Loucy (cell line): ENCODE measurements at regions not wholly inside any gene's neighbourhood (a gene's known extent, or its start where the extent isn't known, plus 50 kb on each side); places are given as distances from the start of the nearest gene placed in this dataset.

Experiments used
- H2AFZ ChIP-seq: fragments of 200-600 bp; sonication (generic); 2 replicates; pipeline ENCODE4 v1.6.0; 2016; ENCODE audit warnings: antibody characterized with exemption, mild to moderate bottlenecking, low read length, moderate library complexity
- H3F3A ChIP-seq: fragments of 200-600 bp; 2 replicates; pipeline ENCODE4 v1.6.0; 2016; ENCODE audit warnings: antibody characterized with exemption, low read depth, mild to moderate bottlenecking
- H3K27me3 ChIP-seq: fragments of 200-600 bp; sonication (generic); 2 replicates; pipeline ENCODE4 v1.6.1; 2014; ENCODE audit warnings: low read length, mild to moderate bottlenecking; ENCODE audit not compliant: insufficient read depth, poor library complexity, severe bottlenecking
- H3K36me3 ChIP-seq: fragments of 200-600 bp; sonication (generic); 2 replicates; pipeline ENCODE4 v1.6.1; 2016; ENCODE audit warnings: low read length; ENCODE audit not compliant: insufficient read depth
- H3K4me1 ChIP-seq: fragments of 200-600 bp; sonication (generic); 2 replicates; pipeline ENCODE4 v1.5.1; 2014; ENCODE audit warnings: low read length, mild to moderate bottlenecking; ENCODE audit not compliant: insufficient read depth, poor library complexity, severe bottlenecking
- H3K4me2 ChIP-seq: fragments of 200-600 bp; sonication (generic); 2 replicates; pipeline ENCODE4 v1.6.0; 2014; ENCODE audit warnings: antibody characterized with exemption, low read length, low read depth, mild to moderate bottlenecking; ENCODE audit not compliant: poor library complexity, severe bottlenecking
- H3K4me3 ChIP-seq: fragments of 200-600 bp; sonication (generic); 2 replicates; pipeline ENCODE4 v1.5.1; 2014; ENCODE audit warnings: low read length, mild to moderate bottlenecking, mixed read lengths; ENCODE audit not compliant: poor library complexity, severe bottlenecking
- H3K79me2 ChIP-seq: fragments of 200-600 bp; sonication (generic); 2 replicates; pipeline ENCODE4 v1.6.1; 2014; ENCODE audit warnings: low read length; ENCODE audit not compliant: insufficient read depth
- H3K9ac ChIP-seq: fragments of 200-600 bp; sonication (generic); 2 replicates; pipeline ENCODE4 v1.6.0; 2014; ENCODE audit warnings: mild to moderate bottlenecking, low read depth, low read length, moderate library complexity; ENCODE audit not compliant: poor library complexity, severe bottlenecking
- H3K9me2 ChIP-seq: fragments of 200-600 bp; sonication (generic); replicated peaks from 2 replicates; pipeline ENCODE4 v1.6.1; 2016; ENCODE audit warnings: low read depth, low read length, mixed read lengths
- H3K9me3 ChIP-seq: fragments of 200-600 bp; sonication (generic); 2 replicates; pipeline ENCODE4 v1.6.1; 2014; ENCODE audit warnings: mild to moderate bottlenecking, antibody characterized with exemption, low read length, low read depth; ENCODE audit not compliant: insufficient read depth
- H4K20me1 ChIP-seq: fragments of 200-600 bp; sonication (generic); 2 replicates; pipeline ENCODE4 v1.6.0; 2014; ENCODE audit warnings: antibody characterized with exemption, low read length, mild to moderate bottlenecking; ENCODE audit not compliant: insufficient read depth, poor library complexity, severe bottlenecking
- EZH2phosphoT487 ChIP-seq: fragments of 200-600 bp; IDR thresholded peaks from 2 replicates; pipeline ENCODE4 v1.6.1; 2018; ENCODE audit warnings: antibody characterized with exemption, mild to moderate bottlenecking, moderate library complexity, borderline replicate concordance
- TF ChIP-seq, protein P1 (sequence below): fragments of 200-600 bp; sonication (generic); conservative IDR thresholded peaks from 2 replicates; pipeline ENCODE4 v1.5.1; 2014; ENCODE audit warnings: mild to moderate bottlenecking, antibody characterized with exemption, low read length

GRCh38 chr13:100933841-100934240, 259.2 kb upstream of the TMTC4 start:
- no peak overlapping the region for H3K4me3 ChIP-seq
- H3K36me3 ChIP-seq = no peaks in the 10 kb centered on the region
- no peaks in the 10 kb centered on the region for H3F3A ChIP-seq
- no peaks in the 10 kb centered on the region for H3K4me1 ChIP-seq
- H3K9me3 ChIP-seq = no peaks in the 10 kb centered on the region
- no peak overlapping the region for H2AFZ ChIP-seq
- no peaks in the 10 kb centered on the region for H4K20me1 ChIP-seq
- H3K9me2 ChIP-seq = no peaks in the 10 kb centered on the region
- TF ChIP-seq, protein P1, sequence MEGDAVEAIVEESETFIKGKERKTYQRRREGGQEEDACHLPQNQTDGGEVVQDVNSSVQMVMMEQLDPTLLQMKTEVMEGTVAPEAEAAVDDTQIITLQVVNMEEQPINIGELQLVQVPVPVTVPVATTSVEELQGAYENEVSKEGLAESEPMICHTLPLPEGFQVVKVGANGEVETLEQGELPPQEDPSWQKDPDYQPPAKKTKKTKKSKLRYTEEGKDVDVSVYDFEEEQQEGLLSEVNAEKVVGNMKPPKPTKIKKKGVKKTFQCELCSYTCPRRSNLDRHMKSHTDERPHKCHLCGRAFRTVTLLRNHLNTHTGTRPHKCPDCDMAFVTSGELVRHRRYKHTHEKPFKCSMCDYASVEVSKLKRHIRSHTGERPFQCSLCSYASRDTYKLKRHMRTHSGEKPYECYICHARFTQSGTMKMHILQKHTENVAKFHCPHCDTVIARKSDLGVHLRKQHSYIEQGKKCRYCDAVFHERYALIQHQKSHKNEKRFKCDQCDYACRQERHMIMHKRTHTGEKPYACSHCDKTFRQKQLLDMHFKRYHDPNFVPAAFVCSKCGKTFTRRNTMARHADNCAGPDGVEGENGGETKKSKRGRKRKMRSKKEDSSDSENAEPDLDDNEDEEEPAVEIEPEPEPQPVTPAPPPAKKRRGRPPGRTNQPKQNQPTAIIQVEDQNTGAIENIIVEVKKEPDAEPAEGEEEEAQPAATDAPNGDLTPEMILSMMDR = no peak
- no peak for TF ChIP-seq EZH2phosphoT487
- no peak overlapping the region for H3K9ac ChIP-seq
- H3K27me3 ChIP-seq = no peaks in the 10 kb centered on the region
- H3K4me2 ChIP-seq = no peak overlapping the region
- no peaks in the 10 kb centered on the region for H3K79me2 ChIP-seq

DNA sequence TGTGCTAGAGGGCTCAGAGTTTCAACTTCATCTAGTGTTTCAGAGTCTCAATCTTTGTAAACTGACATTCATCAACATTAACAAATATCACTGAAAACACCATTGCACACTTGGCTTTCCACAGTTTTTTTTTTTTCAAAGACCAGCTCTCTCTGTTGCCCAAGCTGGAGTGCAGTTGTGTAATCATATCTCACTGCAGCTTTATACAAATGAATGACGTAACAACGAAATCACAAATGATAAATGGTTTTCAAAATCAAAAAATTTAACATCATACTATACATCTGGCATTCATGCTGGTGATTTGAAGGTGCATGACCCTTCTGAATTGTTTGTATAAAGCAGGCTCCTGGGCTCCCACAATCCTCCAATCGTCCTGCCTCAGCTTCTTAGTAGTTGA, 248.0 kb upstream of the TMTC4 start:
- Histone ChIP-seq H4K20me1 (no peaks in the 10 kb centered on the region), H3K27me3 (no peaks in the 10 kb centered on the region), H3K4me2 (no peak overlapping the region), H3K9me3 (no peaks in the 10 kb centered on the region), H3K36me3 (no peaks in the 10 kb centered on the region), H3K9ac (no peak overlapping the region), H3K4me3 (no peak overlapping the region), H3K4me1 (no peaks in the 10 kb centered on the region), H3F3A (no peaks in the 10 kb centered on the region), H3K9me2 (no peaks in the 10 kb centered on the region), H2AFZ (no peak overlapping the region), H3K79me2 (no peaks in the 10 kb centered on the region)
- no peak for TF ChIP-seq EZH2phosphoT487
- TF ChIP-seq, protein P1 = no peak

DNA sequence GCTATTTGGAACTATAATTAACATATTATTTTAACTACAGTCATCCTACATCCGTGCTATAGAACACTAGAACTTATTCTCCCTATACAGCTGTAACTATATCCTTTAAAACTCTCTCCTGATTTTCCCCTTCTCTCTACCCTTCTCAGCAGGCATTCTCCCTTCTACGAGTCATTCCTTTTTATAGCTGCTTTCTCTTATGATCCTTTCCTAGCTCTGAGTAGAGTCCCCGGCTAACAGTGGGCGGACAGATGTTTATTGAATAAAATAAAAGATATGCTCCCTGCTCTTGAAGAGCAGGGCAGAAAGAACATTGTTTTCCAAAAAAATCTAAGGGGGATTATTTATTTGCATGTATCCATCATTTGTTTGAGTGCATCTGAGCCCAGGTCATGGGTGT, 246.5 kb upstream of the TMTC4 start:
- H3K4me2 ChIP-seq = no peak overlapping the region
- no peaks in the 10 kb centered on the region for H3F3A ChIP-seq
- no peaks in the 10 kb centered on the region for H3K27me3 ChIP-seq

More for the DNA sequence above, 246.5 kb upstream of the TMTC4 start:
- Histone ChIP-seq H3K4me3 (no peak overlapping the region), H3K9me3 (no peaks in the 10 kb centered on the region), H2AFZ (no peak overlapping the region), H3K4me1 (no peaks in the 10 kb centered on the region), H4K20me1 (no peaks in the 10 kb centered on the region), H3K36me3 (no peaks in the 10 kb centered on the region), H3K9ac (no peak overlapping the region), H3K79me2 (no peaks in the 10 kb centered on the region), H3K9me2 (no peaks in the 10 kb centered on the region)
- TF ChIP-seq EZH2phosphoT487 = no peak
- TF ChIP-seq, protein P1 = no peak
